ENCODE measurements at regions not wholly inside any gene's neighbourhood (a gene's known extent, or its start where the extent isn't known, plus 50 kb on each side); places are given as distances from the start of the nearest gene placed in this dataset.

- no peak for TF ChIP-seq CTCF (IDR thresholded peaks at IDR 0.05)
- Histone ChIP-seq H3K4me1 (ENCODE audit: low read depth) (no peaks in the 10 kb centered on the region), H3K9me3 (peaks cover 4% of the 10 kb centered on the region), H3K36me3 (ENCODE audit: low read depth) (no peaks in the 10 kb centered on the region), H3K4me3 (no peak overlapping the region)
- intact Hi-C loops (cut with DNase I, micrococcal nuclease) = no loop called here
- ATAC-seq (no peak), DNase-seq (no peak)
These were observed 267.9 kb downstream of the ADGRG6 start for GRCh38 chr6:142569676-142570075.

GRCh38 chr6:142570221-142570671 is 268.4 kb downstream of the ADGRG6 start:
- Histone ChIP-seq H3K4me3 (no peak overlapping the region), H3K4me1 (ENCODE audit: low read depth) (no peaks in the 10 kb centered on the region), H3K36me3 (ENCODE audit: low read depth) (no peaks in the 10 kb centered on the region), H3K9me3 (peaks cover 4% of the 10 kb centered on the region)
- no peak for TF ChIP-seq CTCF (IDR thresholded peaks at IDR 0.05)
- intact Hi-C loops (cut with DNase I, micrococcal nuclease) = no loop called here
- DNase-seq = no peak
- no peak for ATAC-seq

GRCh38 chr6:142592876-142593275 is 291.1 kb downstream of the ADGRG6 start:
- no peak overlapping the region for H3K4me3 ChIP-seq
- intact Hi-C loops (cut with DNase I, micrococcal nuclease) = no loop called here
- DNase-seq (no peak), ATAC-seq (no peak)
- no peaks in the 10 kb centered on the region for H3K36me3 ChIP-seq (ENCODE audit: low read depth)
- no peaks in the 10 kb centered on the region for H3K4me1 ChIP-seq (ENCODE audit: low read depth)
- no peak for TF ChIP-seq CTCF (IDR thresholded peaks at IDR 0.05)
- H3K9me3 ChIP-seq = no peaks in the 10 kb centered on the region

GRCh38 chr6:142597836-142598235 is 296.0 kb downstream of the ADGRG6 start:
- no peak for DNase-seq

GRCh38 chr6:142601427-142601826 is 299.6 kb downstream of the ADGRG6 start:
- TF ChIP-seq CTCF (IDR thresholded peaks at IDR 0.05) = no peak
- intact Hi-C loops (cut with DNase I, micrococcal nuclease) = no loop called here
- no peak for DNase-seq
- no peaks in the 10 kb centered on the region for H3K9me3 ChIP-seq
- no peak for ATAC-seq
- no peaks in the 10 kb centered on the region for H3K36me3 ChIP-seq (ENCODE audit: low read depth)
- H3K4me3 ChIP-seq = no peak overlapping the region
- no peaks in the 10 kb centered on the region for H3K4me1 ChIP-seq (ENCODE audit: low read depth)

More at GRCh38 chr6:142597836-142598235, 296.0 kb downstream of the ADGRG6 start:
- Histone ChIP-seq H3K4me1 (ENCODE audit: low read depth) (no peaks in the 10 kb centered on the region), H3K36me3 (ENCODE audit: low read depth) (no peaks in the 10 kb centered on the region), H3K4me3 (no peak overlapping the region), H3K9me3 (no peaks in the 10 kb centered on the region)
- TF ChIP-seq CTCF (IDR thresholded peaks at IDR 0.05) = no peak
- intact Hi-C loops (cut with DNase I, micrococcal nuclease) = no loop called here
- ATAC-seq = no peak

- TF ChIP-seq CTCF (IDR thresholded peaks at IDR 0.05) = no peak
- H3K36me3 ChIP-seq (ENCODE audit: low read depth) = no peaks in the 10 kb centered on the region
- intact Hi-C loops (cut with DNase I, micrococcal nuclease) = no loop called here
These were observed 301.2 kb downstream of the ADGRG6 start for GRCh38 chr6:142602972-142603371.

More at GRCh38 chr6:142602972-142603371, 301.2 kb downstream of the ADGRG6 start:
- Histone ChIP-seq H3K9me3 (no peaks in the 10 kb centered on the region), H3K4me3 (no peak overlapping the region), H3K4me1 (ENCODE audit: low read depth) (no peaks in the 10 kb centered on the region)
- no peak for ATAC-seq
- DNase-seq = no peak

All from mucosa of descending colon (tissue), 3 donors.